ENCODE measurements at regions not wholly inside any gene's neighbourhood (a gene's known extent, or its start where the extent isn't known, plus 50 kb on each side); places are given as distances from the start of the nearest gene placed in this dataset.

- no peak for DNase-seq
- H3K9ac ChIP-seq (ENCODE audit: extremely low read depth, insufficient read length, low read length): no peak overlapping the region
Measured at GRCh38 chr11:93080146-93080759, 110.8 kb downstream of the MTNR1B start.

More at GRCh38 chr11:93080146-93080759, 110.8 kb downstream of the MTNR1B start:
- no peaks in the 10 kb centered on the region for H3K9me3 Mint-ChIP-seq
- Histone ChIP-seq H3K27ac (ENCODE audit: insufficient read length, low read depth, low read length) (no peak overlapping the region), H2BK15ac (ENCODE audit: low read depth, low read length) (no peak overlapping the region), H3K27me3 (ENCODE audit: insufficient read depth, low read length) (no peaks in the 10 kb centered on the region), H3K56ac (ENCODE audit: insufficient read length, low read depth, low read length) (no peak overlapping the region), H4K5ac (ENCODE audit: insufficient read length, low read depth, low read length) (no peak overlapping the region), H2AFZ (ENCODE audit: low read length) (no peak overlapping the region), H2BK5ac (ENCODE audit: insufficient read length, low read length) (no peak overlapping the region), H3K79me1 (ENCODE audit: insufficient read depth, low read depth, low read length, poor library complexity, severe bottlenecking) (no peaks in the 10 kb centered on the region), H3K23ac (ENCODE audit: insufficient read length, low read depth, low read length) (no peak overlapping the region), H3K23me2 (ENCODE audit: insufficient read length, low read depth, low read length, poor library complexity, severe bottlenecking) (no peaks in the 10 kb centered on the region), H4K8ac (replicated peaks; ENCODE audit: insufficient read length, low read depth, low read length) (no peak overlapping the region), H3K4me2 (ENCODE audit: insufficient read depth, insufficient read length, low read length) (no peak overlapping the region), H3T11ph (ENCODE audit: low read length) (no peak overlapping the region), H3K14ac (ENCODE audit: insufficient read depth, low read length) (no peak overlapping the region), H3K4me1 (ENCODE audit: insufficient read depth, low read length) (peaks cover 3% of the 10 kb centered on the region; the same call in 1 of the 2 replicates), H4K20me1 (ENCODE audit: control insufficient read depth, insufficient read depth, insufficient read length) (no peaks in the 10 kb centered on the region), H3K18ac (ENCODE audit: insufficient read length, low read depth, low read length) (no peak overlapping the region), H3K4ac (ENCODE audit: low read depth, low read length) (no peak overlapping the region), H2BK20ac (ENCODE audit: low read depth, low read length, poor library complexity, severe bottlenecking) (no peak overlapping the region), H3K9me3 (ENCODE audit: control insufficient read depth, low read depth, low read length) (no peaks in the 10 kb centered on the region), H2AK5ac (ENCODE audit: insufficient read length, low read length) (no peak overlapping the region), H4K91ac (ENCODE audit: insufficient read length, low read depth, low read length) (no peak overlapping the region), H3K79me2 (ENCODE audit: insufficient read depth, low read length) (no peaks in the 10 kb centered on the region), H2BK120ac (ENCODE audit: low read depth, low read length, poor library complexity, severe bottlenecking) (no peak overlapping the region), H2BK12ac (ENCODE audit: insufficient read length, low read depth, low read length) (no peak overlapping the region)
- H3K36me3 Mint-ChIP-seq (ENCODE audit: insufficient read depth in 1 of 3, low read depth in 3 of 3): no peaks in the 10 kb centered on the region
- WGBS (ENCODE audit: extremely low coverage, insufficient read length, low lambda C conversion rate): no CpG with 5 or more reads among the region's 6 CpGs
- H3K27ac Mint-ChIP-seq: no peak overlapping the region
- TF ChIP-seq CTCF (conservative IDR thresholded peaks at IDR 0.05): no peak
- peaks cover 23 to 50% of the 10 kb centered on the region in 2 experiments for H3K4me1 Mint-ChIP-seq
- H3K27me3 Mint-ChIP-seq (ENCODE audit: low read depth): no peaks in the 10 kb centered on the region
- no peak overlapping the region for H3K4me3 Mint-ChIP-seq
